Nephron (organoid): ENCODE measurements at regions not wholly inside any gene's neighbourhood (a gene's known extent, or its start where the extent isn't known, plus 50 kb on each side); places are given as distances from the start of the nearest gene placed in this dataset.

Experiments
- H3K27ac Mint-ChIP-seq, 3 experiments: 2 replicates each; pipeline ENCODE4 v1.8.0; 2020; ENCODE audit warnings: mixed read lengths in 3 of 3, mild to moderate bottlenecking in 2 of 3, moderate library complexity in 1 of 3
- H3K27me3 Mint-ChIP-seq: 2 replicates; pipeline ENCODE4 v1.8.0; 2021; ENCODE audit warnings: low read depth, mild to moderate bottlenecking, moderate library complexity, mixed read lengths
- H3K36me3 Mint-ChIP-seq: 2 replicates; pipeline ENCODE4 v1.8.0; 2020; ENCODE audit warnings: low read depth, mixed read lengths
- H3K4me1 Mint-ChIP-seq: 2 replicates; pipeline ENCODE4 v1.8.0; 2020; ENCODE audit warnings: mixed read lengths
- H3K4me3 Mint-ChIP-seq, 3 experiments: 2 replicates each; pipeline ENCODE4 v1.8.0; 2020; ENCODE audit warnings: mild to moderate bottlenecking in 3 of 3, mixed read lengths in 3 of 3, moderate library complexity in 2 of 3
- H3K9me3 Mint-ChIP-seq: 2 replicates; pipeline ENCODE4 v1.8.0; 2020; ENCODE audit warnings: mixed read lengths
- CTCF ChIP-seq, 3 experiments: fragments of 200-600 bp; sonication (generic); IDR thresholded peaks; one replicate each; pipeline ENCODE4 v1.5.0; 2021; ENCODE audit warnings: antibody characterized with exemption in 3 of 3; ENCODE audit not compliant: unreplicated experiment in 3 of 3

- no peak for TF ChIP-seq CTCF (IDR thresholded peaks at IDR 0.05; ENCODE audit: unreplicated experiment in 3 of 3)
- peaks cover 8% of the 10 kb centered on the region for H3K9me3 Mint-ChIP-seq
- H3K36me3 Mint-ChIP-seq = no peaks in the 10 kb centered on the region
- H3K4me3 Mint-ChIP-seq = no peak overlapping the region
- H3K27me3 Mint-ChIP-seq = no peaks in the 10 kb centered on the region
- H3K27ac Mint-ChIP-seq = no peak overlapping the region
- H3K4me1 Mint-ChIP-seq = peaks cover 5% of the 10 kb centered on the region
Observed at GRCh38 chr13:97809576-97809975, 143.9 kb upstream of the IPO5 start.

GRCh38 chr13:97810152-97810551, 143.3 kb upstream of the IPO5 start:
- TF ChIP-seq CTCF (IDR thresholded peaks at IDR 0.05; ENCODE audit: unreplicated experiment in 3 of 3) = peak; percentile 52 to 65 (median 58)
- peaks cover 8% of the 10 kb centered on the region for H3K9me3 Mint-ChIP-seq
- H3K27ac Mint-ChIP-seq = no peak overlapping the region
- H3K4me3 Mint-ChIP-seq = no peak overlapping the region
- H3K36me3 Mint-ChIP-seq = no peaks in the 10 kb centered on the region
- H3K27me3 Mint-ChIP-seq = no peaks in the 10 kb centered on the region
- peaks cover 5% of the 10 kb centered on the region for H3K4me1 Mint-ChIP-seq

- Mint-ChIP-seq H3K36me3 (no peaks in the 10 kb centered on the region), H3K4me3 (no peak overlapping the region), H3K27ac (no peak overlapping the region), H3K27me3 (peaks cover 14% of the 10 kb centered on the region), H3K4me1 (no peaks in the 10 kb centered on the region), H3K9me3 (no peaks in the 10 kb centered on the region)
- TF ChIP-seq CTCF (IDR thresholded peaks at IDR 0.05; ENCODE audit: unreplicated experiment in 3 of 3) = no peak
Observed at GRCh38 chr13:97822377-97822776, 131.1 kb upstream of the IPO5 start.

- H3K9me3 Mint-ChIP-seq = peaks cover 4% of the 10 kb centered on the region
- peaks cover 9% of the 10 kb centered on the region for H3K27me3 Mint-ChIP-seq
- no peak overlapping the region for H3K27ac Mint-ChIP-seq
- no peaks in the 10 kb centered on the region for H3K36me3 Mint-ChIP-seq
- H3K4me3 Mint-ChIP-seq = no peak overlapping the region
- H3K4me1 Mint-ChIP-seq = no peaks in the 10 kb centered on the region
- no peak for TF ChIP-seq CTCF (IDR thresholded peaks at IDR 0.05; ENCODE audit: unreplicated experiment in 3 of 3)
Observed at GRCh38 chr13:97826421-97827012, 127.0 kb upstream of the IPO5 start.

GRCh38 chr13:97834250-97834649, 119.2 kb upstream of the IPO5 start:
- TF ChIP-seq CTCF (IDR thresholded peaks at IDR 0.05; ENCODE audit: unreplicated experiment in 3 of 3) = no peak
- no peaks in the 10 kb centered on the region for H3K36me3 Mint-ChIP-seq
- H3K4me3 Mint-ChIP-seq = no peak overlapping the region

GRCh38 chr13:97843189-97843588, 110.3 kb upstream of the IPO5 start:
- Mint-ChIP-seq H3K36me3 (no peaks in the 10 kb centered on the region), H3K27ac (no peak overlapping the region), H3K4me1 (no peaks in the 10 kb centered on the region), H3K9me3 (no peaks in the 10 kb centered on the region), H3K4me3 (no peak overlapping the region), H3K27me3 (no peaks in the 10 kb centered on the region)
- TF ChIP-seq CTCF (IDR thresholded peaks at IDR 0.05; ENCODE audit: unreplicated experiment in 3 of 3) = no peak

More at GRCh38 chr13:97834250-97834649, 119.2 kb upstream of the IPO5 start:
- no peaks in the 10 kb centered on the region for H3K4me1 Mint-ChIP-seq
- H3K27me3 Mint-ChIP-seq = no peaks in the 10 kb centered on the region
- peaks cover 16% of the 10 kb centered on the region for H3K9me3 Mint-ChIP-seq
- no peak overlapping the region for H3K27ac Mint-ChIP-seq
